ENCODE measurements at regions not wholly inside any gene's neighbourhood (a gene's known extent, or its start where the extent isn't known, plus 50 kb on each side); places are given as distances from the start of the nearest gene placed in this dataset.

GRCh38 chr3:147328711-147329110 lies 77.6 kb downstream of the ZIC4 start:
- Histone ChIP-seq H2AFZ (ENCODE audit: low read depth) (no peak overlapping the region), H3K4me2 (no peak overlapping the region), H3K27me3 (ENCODE audit: insufficient read depth) (no peaks in the 10 kb centered on the region), H3K9ac (no peak overlapping the region), H3K9me2 (no peaks in the 10 kb centered on the region), H3K4me3 (ENCODE audit: low read depth in 2 of 2, low read length in 1 of 2) (no peak overlapping the region), H3K4me1 (ENCODE audit: control insufficient read depth in 1 of 2, insufficient read depth in 2 of 2, low read depth in 1 of 2, low read length in 1 of 2) (no peaks in the 10 kb centered on the region), H3F3A (replicated peaks; ENCODE audit: insufficient read depth) (no peaks in the 10 kb centered on the region), H3K27ac (ENCODE audit: low read depth in 2 of 2, low read length in 1 of 2) (no peak overlapping the region), H3K79me2 (ENCODE audit: insufficient read depth) (no peaks in the 10 kb centered on the region), H3K36me3 (replicated peaks in 1 of 2; ENCODE audit: control insufficient read depth in 1 of 2, insufficient read depth in 2 of 2, low read length in 1 of 2) (no peaks in the 10 kb centered on the region), H4K20me1 (ENCODE audit: insufficient read depth) (no peaks in the 10 kb centered on the region), H3K9me3 (no peaks in the 10 kb centered on the region)
- TF ChIP-seq USF2 (IDR thresholded peaks at IDR 0.05; ENCODE audit: borderline replicate concordance, low read depth, low read length) (no peak), SMC3 (IDR thresholded peaks at IDR 0.05; ENCODE audit: low read depth, low read length) (no peak), ZBTB33 (IDR thresholded peaks at IDR 0.05; ENCODE audit: borderline replicate concordance, low read depth) (no peak), EZH2phosphoT487 (IDR thresholded peaks at IDR 0.05; ENCODE audit: borderline replicate concordance, low read depth) (no peak), YY1 (IDR thresholded peaks at IDR 0.05; ENCODE audit: low read depth) (no peak), RXRA (IDR thresholded peaks at IDR 0.05; ENCODE audit: borderline replicate concordance, low read depth) (no peak), RFX5 (IDR thresholded peaks at IDR 0.05; ENCODE audit: low read length) (no peak), ELF1 (IDR thresholded peaks at IDR 0.05) (no peak), REST (IDR thresholded peaks at IDR 0.05; ENCODE audit: low read depth, low read length) (no peak), NRF1 (IDR thresholded peaks at IDR 0.05; ENCODE audit: low read depth, low read length) (no peak), MEF2A (IDR thresholded peaks at IDR 0.05; ENCODE audit: borderline replicate concordance, low read depth) (no peak)
- TF ChIP-seq, protein P1, sequence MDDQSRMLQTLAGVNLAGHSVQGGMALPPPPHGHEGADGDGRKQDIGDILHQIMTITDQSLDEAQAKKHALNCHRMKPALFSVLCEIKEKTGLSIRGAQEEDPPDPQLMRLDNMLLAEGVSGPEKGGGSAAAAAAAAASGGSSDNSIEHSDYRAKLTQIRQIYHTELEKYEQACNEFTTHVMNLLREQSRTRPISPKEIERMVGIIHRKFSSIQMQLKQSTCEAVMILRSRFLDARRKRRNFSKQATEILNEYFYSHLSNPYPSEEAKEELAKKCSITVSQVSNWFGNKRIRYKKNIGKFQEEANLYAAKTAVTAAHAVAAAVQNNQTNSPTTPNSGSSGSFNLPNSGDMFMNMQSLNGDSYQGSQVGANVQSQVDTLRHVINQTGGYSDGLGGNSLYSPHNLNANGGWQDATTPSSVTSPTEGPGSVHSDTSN (IDR thresholded peaks at IDR 0.05) = no peak
- DNase-seq = no peak
- WGBS (ENCODE audit: low lambda C conversion rate) = 19% methylated on average over 2 of the region's 2 CpGs
- CTCF ChIA-PET = no interaction called here
- POLR2A ChIA-PET = no interaction called here

All from SK-N-SH (cell line).